Activated naive CD4-positive, alpha-beta T cell treated with anti-CD3 and anti-CD28 coated beads, Interleukin-2, amount 10 ng/mL, durations not matched to agents 7 days and 5 days (primary cell): ENCODE measurements at regions not wholly inside any gene's neighbourhood (a gene's known extent, or its start where the extent isn't known, plus 50 kb on each side); places are given as distances from the start of the nearest gene placed in this dataset.
"Not testable (repeated sequence)": the region's sequence is repeated elsewhere in the genome, so short reads cannot be mapped to it uniquely, and the experiment has no call there.

ENCODE experiments used
- CTCF ChIA-PET: fragments of 350-600 bp; sonication (Branson Sonifier 250); formaldehyde crosslinking; loops from one replicate; lab custom pipeline; 2021; ENCODE audit warnings: antibody characterized with exemption; lab: Charles Lee
- DNase-seq: peaks from one replicate; pipeline ENCODE4 v3.0.0-alpha.2; 2020
- H3K27ac Mint-ChIP-seq: one replicate; pipeline ENCODE4 v1.8.0; 2021; ENCODE audit warnings: mild to moderate bottlenecking, moderate library complexity, mixed read lengths
- H3K27me3 Mint-ChIP-seq: one replicate; pipeline ENCODE4 v1.8.0; 2021; ENCODE audit warnings: mild to moderate bottlenecking, mixed read lengths
- H3K36me3 Mint-ChIP-seq: one replicate; pipeline ENCODE4 v1.8.0; 2021; ENCODE audit warnings: mixed read lengths
- H3K4me1 Mint-ChIP-seq: one replicate; pipeline ENCODE4 v1.8.0; 2021; ENCODE audit warnings: mixed read lengths
- H3K4me3 Mint-ChIP-seq: one replicate; pipeline ENCODE4 v1.8.0; 2021; ENCODE audit warnings: mild to moderate bottlenecking, moderate library complexity, mixed read lengths
- H3K9me3 Mint-ChIP-seq: one replicate; pipeline ENCODE4 v1.8.0; 2021; ENCODE audit warnings: mixed read lengths

DNA sequence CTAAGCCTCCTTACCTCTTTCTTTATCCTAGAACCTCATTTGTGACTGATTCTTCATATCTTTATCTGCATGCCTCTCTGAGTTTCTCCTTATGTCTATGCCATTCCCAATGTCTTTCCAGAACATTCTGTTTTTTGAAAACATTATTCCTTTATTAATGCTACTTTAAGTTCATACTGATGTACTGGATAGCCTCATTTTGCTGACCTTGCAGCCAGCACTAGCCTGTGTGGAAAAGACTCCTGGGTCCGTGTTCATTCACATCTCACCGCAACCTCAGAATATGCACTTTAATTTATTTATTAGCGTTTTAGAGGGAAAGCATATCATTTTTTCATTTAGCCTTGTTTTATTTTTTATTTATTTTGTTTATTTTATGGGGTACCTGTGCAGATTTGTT is 208.1 kb upstream of the NPVF start:
- DNase-seq, result no peak
- no peaks in the 10 kb centered on the region for H3K36me3 Mint-ChIP-seq
- H3K4me3 Mint-ChIP-seq, result no peak overlapping the region
- CTCF ChIA-PET, result no interaction called here
- no peak overlapping the region for H3K27ac Mint-ChIP-seq
- no peaks in the 10 kb centered on the region for H3K27me3 Mint-ChIP-seq
- H3K4me1 Mint-ChIP-seq, result no peaks in the 10 kb centered on the region
- H3K9me3 Mint-ChIP-seq, result peaks cover 5% of the 10 kb centered on the region

DNA sequence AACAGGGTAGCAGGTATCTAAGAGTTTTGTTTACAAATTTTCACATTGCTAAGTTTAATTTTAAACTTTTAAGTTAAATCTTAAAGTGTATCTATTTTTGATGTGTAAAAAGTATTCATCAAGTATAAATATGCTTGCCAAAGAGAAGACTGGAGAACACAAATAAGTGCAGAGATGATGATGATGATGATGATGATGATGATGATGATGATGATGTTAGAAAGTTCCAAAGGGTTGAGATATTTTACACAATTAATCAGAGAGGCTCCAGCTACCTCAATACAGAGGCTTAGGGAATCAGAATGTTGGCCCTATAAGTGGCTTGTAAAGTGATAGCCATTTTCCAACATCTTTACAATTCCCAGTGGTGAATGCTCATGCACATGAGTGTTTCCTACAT is 209.0 kb upstream of the NPVF start:
- H3K4me3 Mint-ChIP-seq, result no peak overlapping the region
- DNase-seq, result no peak
- H3K4me1 Mint-ChIP-seq, result no peaks in the 10 kb centered on the region
- H3K9me3 Mint-ChIP-seq, result peaks cover 10% of the 10 kb centered on the region
- H3K36me3 Mint-ChIP-seq, result no peaks in the 10 kb centered on the region
- CTCF ChIA-PET, result no interaction called here
- H3K27ac Mint-ChIP-seq, result no peak overlapping the region
- no peaks in the 10 kb centered on the region for H3K27me3 Mint-ChIP-seq

DNA sequence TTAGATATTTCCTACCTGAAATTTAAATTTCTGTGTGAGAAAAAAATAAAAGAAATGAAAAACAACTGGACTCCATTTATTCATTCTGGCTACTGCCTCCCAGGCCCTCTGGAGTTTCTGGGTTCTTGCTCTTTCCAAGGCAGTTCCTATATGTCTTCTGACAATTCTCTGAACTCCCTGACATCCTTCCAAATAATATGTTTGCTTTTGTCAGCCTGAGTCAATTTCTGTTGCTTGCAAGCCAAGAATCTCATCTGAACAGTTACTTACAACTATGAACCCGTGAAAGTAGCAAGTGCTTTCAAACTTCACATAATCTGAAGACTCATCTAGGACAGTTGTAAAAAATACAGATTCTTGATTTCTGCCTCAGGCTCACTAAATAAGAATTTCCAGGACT is 216.7 kb upstream of the NPVF start:
- Mint-ChIP-seq H3K4me3 (no peak overlapping the region), H3K27me3 (peaks cover 6% of the 10 kb centered on the region), H3K9me3 (peaks cover 24% of the 10 kb centered on the region), H3K27ac (no peak overlapping the region), H3K4me1 (no peaks in the 10 kb centered on the region), H3K36me3 (no peaks in the 10 kb centered on the region)
- DNase-seq, result no peak
- CTCF ChIA-PET, result no interaction called here

GRCh38 chr7:25448301-25448700 is 220.0 kb upstream of the NPVF start:
- Mint-ChIP-seq H3K9me3 (peaks cover 7% of the 10 kb centered on the region), H3K4me3 (no peak overlapping the region), H3K27ac (no peak overlapping the region), H3K36me3 (no peaks in the 10 kb centered on the region), H3K4me1 (no peaks in the 10 kb centered on the region), H3K27me3 (peaks cover 6% of the 10 kb centered on the region)
- CTCF ChIA-PET, result no interaction called here
- no peak for DNase-seq

DNA sequence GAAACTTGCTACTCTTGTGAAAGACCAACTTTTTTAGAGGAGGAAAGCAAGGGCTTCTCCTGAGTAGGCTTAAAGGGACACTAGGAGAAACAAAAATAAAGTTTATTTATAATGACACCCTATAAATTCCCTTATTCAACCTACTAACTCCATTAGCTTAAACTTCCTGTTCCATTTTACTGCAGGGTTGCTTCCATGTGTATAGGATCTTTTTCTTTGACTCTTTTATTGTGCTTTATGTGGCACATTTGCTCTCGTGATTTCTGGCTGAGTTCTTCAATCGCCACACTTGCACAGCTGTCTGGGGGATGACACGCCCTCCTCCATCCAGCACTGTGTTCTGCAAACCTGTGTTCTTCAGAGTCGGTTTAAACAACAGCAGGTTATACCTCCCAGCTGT is 225.7 kb upstream of the NPVF start:
- Mint-ChIP-seq H3K27ac (no peak overlapping the region), H3K27me3 (no peaks in the 10 kb centered on the region), H3K4me1 (no peaks in the 10 kb centered on the region), H3K9me3 (no peaks in the 10 kb centered on the region), H3K4me3 (no peak overlapping the region), H3K36me3 (no peaks in the 10 kb centered on the region)
- CTCF ChIA-PET, result interaction anchor here (0.9 kb wide), 1 partner anchor 77 kb away, joined by 3 read pairs; no protein-coding TSS in a partner anchor
- no peak for DNase-seq

GRCh38 chr7:25454562-25455041 is 226.3 kb upstream of the NPVF start:
- H3K27ac Mint-ChIP-seq, result no peak overlapping the region
- CTCF ChIA-PET, result no interaction called here
- DNase-seq, result no peak
- H3K4me3 Mint-ChIP-seq, result no peak overlapping the region
- H3K36me3 Mint-ChIP-seq, result no peaks in the 10 kb centered on the region
- H3K4me1 Mint-ChIP-seq, result no peaks in the 10 kb centered on the region
- H3K9me3 Mint-ChIP-seq, result no peaks in the 10 kb centered on the region
- H3K27me3 Mint-ChIP-seq, result no peaks in the 10 kb centered on the region

GRCh38 chr7:25455683-25456251 is 227.5 kb upstream of the NPVF start:
- no peaks in the 10 kb centered on the region for H3K4me1 Mint-ChIP-seq
- no peak for DNase-seq
- no peak overlapping the region for H3K27ac Mint-ChIP-seq
- H3K4me3 Mint-ChIP-seq, result no peak overlapping the region
- H3K36me3 Mint-ChIP-seq, result no peaks in the 10 kb centered on the region
- CTCF ChIA-PET, result no interaction called here
- H3K9me3 Mint-ChIP-seq, result no peaks in the 10 kb centered on the region
- H3K27me3 Mint-ChIP-seq, result no peaks in the 10 kb centered on the region

GRCh38 chr7:25456467-25457171 is 228.3 kb upstream of the NPVF start:
- H3K4me3 Mint-ChIP-seq, result no peak overlapping the region
- DNase-seq, result no peak
- H3K27ac Mint-ChIP-seq, result no peak overlapping the region
- H3K36me3 Mint-ChIP-seq, result no peaks in the 10 kb centered on the region
- no peaks in the 10 kb centered on the region for H3K9me3 Mint-ChIP-seq
- no peaks in the 10 kb centered on the region for H3K4me1 Mint-ChIP-seq
- H3K27me3 Mint-ChIP-seq, result no peaks in the 10 kb centered on the region
- CTCF ChIA-PET, result no interaction called here

GRCh38 chr7:25459057-25459456 is 230.8 kb upstream of the NPVF start:
- Mint-ChIP-seq H3K36me3 (no peaks in the 10 kb centered on the region), H3K4me1 (no peaks in the 10 kb centered on the region), H3K4me3 (no peak overlapping the region), H3K27me3 (no peaks in the 10 kb centered on the region), H3K27ac (no peak overlapping the region), H3K9me3 (no peaks in the 10 kb centered on the region)
- CTCF ChIA-PET, result interaction anchor here (0.9 kb wide), 1 partner anchor 106 kb away, joined by 3 read pairs; no protein-coding TSS in a partner anchor
- DNase-seq, result no peak

GRCh38 chr7:25460433-25460832 is 232.1 kb upstream of the NPVF start:
- Mint-ChIP-seq H3K27me3 (no peaks in the 10 kb centered on the region), H3K9me3 (no peaks in the 10 kb centered on the region), H3K36me3 (no peaks in the 10 kb centered on the region), H3K4me3 (no peak overlapping the region), H3K27ac (no peak overlapping the region), H3K4me1 (no peaks in the 10 kb centered on the region)
- DNase-seq, result no peak
- CTCF ChIA-PET, result no interaction called here

DNA sequence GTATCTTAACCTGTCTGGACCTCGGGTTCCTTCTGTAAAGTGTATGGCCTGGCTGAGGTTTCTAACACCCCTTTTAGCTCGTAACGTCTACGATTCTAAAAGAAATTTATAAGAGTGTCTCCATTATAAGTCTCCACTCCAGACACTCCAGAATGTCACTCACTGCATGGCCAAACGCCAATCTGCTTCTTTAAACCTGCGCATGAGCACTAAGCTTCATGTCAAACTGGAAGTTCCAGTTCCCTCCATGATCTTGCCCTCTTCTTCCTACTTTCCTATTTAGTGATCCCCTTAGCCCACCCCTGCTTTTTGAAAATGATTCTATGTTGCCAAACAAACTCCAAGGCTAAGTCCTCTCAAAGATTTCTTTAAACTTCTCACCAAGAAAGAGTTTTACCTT is 241.4 kb upstream of the NPVF start:
- Mint-ChIP-seq H3K4me1 (no peaks in the 10 kb centered on the region), H3K27me3 (peaks cover 8% of the 10 kb centered on the region), H3K36me3 (no peaks in the 10 kb centered on the region), H3K9me3 (no peaks in the 10 kb centered on the region), H3K27ac (no peak overlapping the region), H3K4me3 (no peak overlapping the region)
- DNase-seq, result no peak
- CTCF ChIA-PET, result no interaction called here

- H3K9me3 Mint-ChIP-seq, result no peaks in the 10 kb centered on the region
Measured at GRCh38 chr7:25476863-25477499, 248.7 kb upstream of the NPVF start.

DNA sequence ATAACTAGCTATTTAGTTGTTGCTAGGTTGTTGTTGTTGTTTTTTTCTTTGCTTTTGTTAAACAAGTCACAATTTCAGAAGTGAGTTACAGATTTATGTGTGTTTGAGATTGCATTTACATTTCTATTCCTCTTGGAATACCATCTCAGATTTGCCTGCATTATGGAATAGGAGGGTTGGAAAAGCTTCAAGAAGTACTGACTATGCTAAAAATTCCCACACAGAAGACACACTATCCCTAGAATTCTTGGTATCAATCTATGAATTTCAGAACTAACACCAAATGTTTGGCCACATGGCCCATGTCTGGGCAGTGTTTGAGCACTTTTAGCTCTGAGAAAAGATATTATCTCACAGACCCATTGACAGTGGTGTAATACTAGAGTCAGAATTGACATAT is 249.9 kb upstream of the NPVF start:
- H3K4me1 Mint-ChIP-seq, H3K36me3 Mint-ChIP-seq, DNase-seq, CTCF ChIA-PET, H3K27me3 Mint-ChIP-seq, H3K4me3 Mint-ChIP-seq, H3K27ac Mint-ChIP-seq, H3K9me3 Mint-ChIP-seq: not testable (repeated sequence)

More at GRCh38 chr7:25476863-25477499, 248.7 kb upstream of the NPVF start:
- Mint-ChIP-seq H3K4me1 (no peaks in the 10 kb centered on the region), H3K27me3 (peaks cover 12% of the 10 kb centered on the region), H3K4me3 (no peak overlapping the region), H3K36me3 (no peaks in the 10 kb centered on the region), H3K27ac (no peak overlapping the region)
- no peak for DNase-seq
- CTCF ChIA-PET, result no interaction called here

DNA sequence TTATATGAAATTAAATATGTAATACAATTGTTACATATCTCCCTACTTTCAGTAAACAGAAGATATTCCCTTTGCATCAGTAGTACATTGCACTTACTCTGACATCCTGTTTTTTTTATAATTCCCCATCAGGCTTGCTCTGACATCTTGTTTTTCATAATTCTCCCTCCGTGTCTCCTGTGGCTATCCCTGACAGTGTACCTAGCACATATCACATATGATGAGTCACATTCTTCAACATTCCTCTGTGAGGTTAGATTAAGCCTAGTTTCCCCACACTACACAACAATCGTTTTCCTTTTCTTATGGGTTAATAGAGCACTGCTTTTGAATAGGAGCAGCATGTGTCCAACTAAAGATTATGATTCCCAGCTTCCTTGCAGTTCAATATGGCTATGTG is 250.6 kb upstream of the NPVF start:
- CTCF ChIA-PET, result no interaction called here
- H3K36me3 Mint-ChIP-seq, result no peaks in the 10 kb centered on the region
- H3K4me3 Mint-ChIP-seq, result no peak overlapping the region
- H3K4me1 Mint-ChIP-seq, result no peaks in the 10 kb centered on the region
- no peaks in the 10 kb centered on the region for H3K9me3 Mint-ChIP-seq
- peaks cover 14% of the 10 kb centered on the region for H3K27me3 Mint-ChIP-seq
- no peak overlapping the region for H3K27ac Mint-ChIP-seq
- DNase-seq, result no peak

GRCh38 chr7:25481891-25482290 is 253.6 kb upstream of the NPVF start:
- no peaks in the 10 kb centered on the region for H3K9me3 Mint-ChIP-seq
- H3K27ac Mint-ChIP-seq, result no peak overlapping the region
- CTCF ChIA-PET, result no interaction called here
- H3K4me1 Mint-ChIP-seq, result no peaks in the 10 kb centered on the region
- H3K4me3 Mint-ChIP-seq, result no peak overlapping the region
- no peaks in the 10 kb centered on the region for H3K36me3 Mint-ChIP-seq
- no peak for DNase-seq
- H3K27me3 Mint-ChIP-seq, result peaks cover 9% of the 10 kb centered on the region
